ENCODE measurements at regions not wholly inside any gene's neighbourhood (a gene's known extent, or its start where the extent isn't known, plus 50 kb on each side); places are given as distances from the start of the nearest gene placed in this dataset.
"Not testable (repeated sequence)": the region's sequence is repeated elsewhere in the genome, so short reads cannot be mapped to it uniquely, and the experiment has no call there.

DNA sequence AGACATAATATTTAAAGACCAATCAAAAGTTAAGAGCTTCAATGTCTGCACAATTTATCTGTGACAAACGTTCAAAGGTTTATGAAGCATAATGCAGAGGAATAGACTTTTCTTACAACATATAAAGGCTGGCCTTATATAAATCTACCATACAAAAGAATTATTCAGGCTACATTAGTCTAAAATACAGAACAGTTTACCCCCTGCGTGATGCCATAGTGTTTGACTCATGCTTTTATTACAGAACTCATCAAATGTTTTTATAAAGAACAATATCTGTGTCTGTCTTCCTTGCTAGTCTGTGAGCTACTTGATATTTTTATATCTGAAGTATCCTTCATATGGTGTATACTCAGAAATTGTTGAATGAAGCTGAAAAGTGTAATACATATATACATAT, 1084.5 kb upstream of the FLRT2 start:
- no peak for DNase-seq (ENCODE audit: low spot score)

DNA sequence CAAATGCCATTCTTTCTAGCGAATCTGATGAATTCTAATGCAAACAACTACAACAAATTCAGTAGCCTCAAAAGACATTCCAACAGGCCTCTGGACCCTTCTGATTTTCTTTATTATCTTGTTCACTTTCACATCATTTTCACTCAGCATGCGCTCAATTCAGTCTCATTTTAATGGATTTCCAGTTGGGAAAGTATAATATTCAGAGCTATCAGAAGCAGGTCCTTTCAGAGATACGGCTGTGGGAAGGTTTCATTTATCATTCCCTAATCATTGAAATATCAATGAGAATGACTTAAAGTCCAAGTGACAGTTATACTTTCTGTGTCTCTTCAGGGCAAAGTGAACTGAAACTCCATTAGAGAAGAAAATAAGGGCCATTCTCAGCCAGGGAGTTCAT, 1083.7 kb upstream of the FLRT2 start:
- no peak for DNase-seq (ENCODE audit: low spot score)

DNA sequence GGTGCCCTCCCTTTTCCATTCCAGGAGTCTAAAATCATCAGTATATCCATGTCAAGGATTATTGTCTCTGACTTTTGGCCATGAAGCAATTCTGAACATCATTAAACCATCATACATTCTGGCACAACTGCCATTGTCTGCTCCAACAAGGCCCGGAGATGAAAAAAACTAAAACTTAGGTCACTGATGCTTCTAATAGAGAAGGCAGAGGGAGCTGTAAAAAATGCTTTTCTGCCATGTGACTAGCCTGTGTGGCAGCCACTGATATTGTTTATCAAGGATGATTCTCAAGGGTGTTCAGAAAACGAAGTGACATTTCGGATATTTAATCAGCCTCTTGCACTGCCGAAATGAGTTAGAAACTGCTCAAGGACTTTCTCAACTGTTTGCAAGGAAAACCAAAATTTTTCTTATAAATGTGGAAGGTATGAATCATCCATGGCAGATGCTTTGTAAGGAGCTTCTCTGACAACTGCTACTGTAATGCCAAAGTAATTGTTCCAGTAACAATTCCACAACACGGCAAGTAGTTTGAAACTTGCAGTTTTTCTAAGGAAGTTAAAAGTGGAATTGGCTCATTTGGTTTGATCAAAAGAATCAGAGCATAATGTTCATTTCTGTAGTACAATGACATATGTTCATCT, 1076.5 kb upstream of the FLRT2 start:
- DNase-seq (ENCODE audit: low spot score) = no peak

GRCh38 chr14:84454114-84454513, 1075.8 kb upstream of the FLRT2 start:
- DNase-seq (ENCODE audit: low spot score) = no peak

DNA sequence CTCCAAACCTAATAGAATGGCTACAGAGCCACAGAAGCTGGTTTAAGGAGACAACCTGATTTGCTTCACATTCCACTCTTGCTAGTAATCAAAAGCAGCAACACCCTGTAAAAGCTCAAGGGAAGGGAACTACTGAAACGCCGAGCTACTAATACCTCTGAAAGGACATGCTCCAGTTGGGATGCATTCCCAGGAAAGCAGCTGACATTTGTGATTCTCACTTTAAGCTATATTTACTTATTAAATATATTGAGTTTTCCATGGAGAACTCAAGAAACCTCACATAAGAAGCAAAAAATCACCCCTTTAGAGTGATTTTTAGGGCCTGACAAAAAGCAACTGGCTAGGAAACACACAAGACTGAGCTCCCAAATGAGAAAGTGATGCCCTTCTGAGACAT, 1073.0 kb upstream of the FLRT2 start:
- DNase-seq (ENCODE audit: low spot score) = no peak

DNA sequence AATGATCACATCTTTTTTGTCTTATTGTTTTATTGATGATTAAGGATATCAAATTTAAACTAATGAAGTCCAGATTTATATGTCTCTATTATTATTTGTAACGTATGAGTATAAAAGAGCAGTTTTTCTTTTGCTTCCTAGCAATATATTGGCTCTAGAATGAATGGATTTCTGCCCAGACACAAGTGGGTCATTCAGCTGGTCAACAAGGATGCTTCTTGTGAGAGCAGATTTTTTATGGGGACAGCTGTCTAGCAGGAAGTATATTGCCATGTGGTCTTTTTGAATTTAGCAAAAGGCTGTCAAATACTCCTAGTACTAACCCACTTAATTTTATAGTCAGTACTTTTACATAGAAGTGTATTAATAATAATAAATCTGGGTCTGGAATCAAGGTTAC, 1071.1 kb upstream of the FLRT2 start:
- DNase-seq (ENCODE audit: low spot score) = no peak

DNA sequence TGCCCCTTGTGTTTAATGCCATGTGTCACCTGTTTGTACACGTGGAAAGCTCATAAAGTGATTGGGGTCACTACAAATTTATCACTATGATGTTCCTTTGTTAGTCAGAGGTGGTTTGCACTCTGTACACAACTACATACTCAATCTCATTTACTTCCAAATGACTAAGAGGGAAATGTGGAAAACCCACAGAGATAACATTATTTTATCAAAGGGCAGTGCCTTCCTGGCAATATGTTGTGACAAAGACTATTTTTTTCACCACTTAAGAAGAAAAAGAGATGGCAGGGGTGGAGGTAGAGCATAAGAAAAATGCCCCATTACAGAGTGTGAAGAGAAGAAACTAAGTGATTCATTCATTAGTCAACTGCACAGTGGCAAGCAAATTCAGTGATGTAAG, 1064.1 kb upstream of the FLRT2 start:
- DNase-seq (ENCODE audit: low spot score) = no peak

DNA sequence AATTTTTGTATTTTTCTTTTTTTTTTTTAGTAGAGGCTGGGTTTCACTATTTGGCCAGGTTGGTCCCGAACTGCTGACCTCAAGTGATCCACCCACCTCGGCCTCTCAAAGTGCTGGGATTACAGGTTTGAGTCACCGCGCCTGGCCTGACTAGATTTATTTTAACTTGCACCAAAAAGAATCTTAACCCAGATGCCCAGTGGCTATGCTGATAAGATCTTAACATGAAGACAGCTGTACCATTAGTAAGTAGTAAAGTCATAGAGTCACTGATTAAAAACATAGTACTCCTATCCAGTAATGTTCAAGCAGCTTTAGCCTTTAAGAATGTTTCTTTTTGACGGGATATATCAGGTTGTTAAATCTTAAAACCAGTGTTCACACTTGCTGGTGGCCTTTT, 1061.8 kb upstream of the FLRT2 start:
- DNase-seq (ENCODE audit: low spot score) = no peak

- no peak for DNase-seq (ENCODE audit: low spot score)
These were observed 1051.9 kb upstream of the FLRT2 start for GRCh38 chr14:84477996-84478395.

DNA sequence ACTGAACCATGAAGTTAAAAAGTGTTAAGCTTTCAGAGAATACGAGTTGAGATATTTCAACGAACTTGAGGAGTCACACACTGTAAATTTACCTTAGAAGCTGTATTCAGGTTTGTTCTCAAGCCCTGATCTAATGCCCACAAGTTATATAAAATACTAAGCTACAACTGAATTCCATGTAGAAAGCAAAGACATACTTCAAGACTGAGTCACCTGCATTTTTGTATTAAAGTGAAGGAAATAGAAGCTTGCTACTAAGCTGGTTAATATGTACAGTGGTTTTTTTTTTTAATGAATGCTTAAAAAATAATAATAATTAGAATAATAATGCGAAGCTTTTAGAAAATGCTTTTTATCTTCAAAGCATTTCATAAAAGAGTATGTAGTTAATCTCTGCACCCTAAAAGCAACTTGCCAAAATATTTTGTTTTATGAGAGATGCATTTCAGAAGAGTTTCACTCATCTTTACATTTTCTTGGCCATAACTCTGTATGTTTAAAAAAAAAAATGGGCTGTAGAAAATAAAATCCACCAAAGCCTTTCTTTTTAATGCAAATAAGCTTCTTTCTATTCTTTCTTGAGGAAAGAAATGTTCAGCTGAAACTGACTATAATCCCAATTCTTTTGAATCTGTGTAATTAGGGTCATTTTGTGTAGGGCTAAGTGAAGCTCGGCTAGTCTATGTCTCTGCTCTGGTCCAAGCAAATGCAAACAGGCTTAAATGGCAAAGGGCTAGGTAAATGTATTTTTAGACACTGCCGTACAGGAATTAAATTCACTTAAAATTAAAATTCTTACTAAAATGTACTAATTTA, 1047.5 kb upstream of the FLRT2 start:
- DNase-seq (ENCODE audit: low spot score) = no peak

GRCh38 chr14:84483072-84483420, 1046.9 kb upstream of the FLRT2 start:
- no peak for DNase-seq (ENCODE audit: low spot score)

GRCh38 chr14:84484243-84484642, 1045.7 kb upstream of the FLRT2 start:
- not testable (repeated sequence) for DNase-seq (ENCODE audit: low spot score)

GRCh38 chr14:84485036-84485435, 1044.9 kb upstream of the FLRT2 start:
- DNase-seq (ENCODE audit: low spot score) = no peak

- no peak for DNase-seq (ENCODE audit: low spot score)
These were observed 1039.9 kb upstream of the FLRT2 start for GRCh38 chr14:84490081-84490480.

- no peak for DNase-seq (ENCODE audit: low spot score)
These were observed 1037.3 kb upstream of the FLRT2 start for GRCh38 chr14:84492685-84493084.

- DNase-seq (ENCODE audit: low spot score) = no peak
These were observed 1036.2 kb upstream of the FLRT2 start for GRCh38 chr14:84493779-84494178.

DNA sequence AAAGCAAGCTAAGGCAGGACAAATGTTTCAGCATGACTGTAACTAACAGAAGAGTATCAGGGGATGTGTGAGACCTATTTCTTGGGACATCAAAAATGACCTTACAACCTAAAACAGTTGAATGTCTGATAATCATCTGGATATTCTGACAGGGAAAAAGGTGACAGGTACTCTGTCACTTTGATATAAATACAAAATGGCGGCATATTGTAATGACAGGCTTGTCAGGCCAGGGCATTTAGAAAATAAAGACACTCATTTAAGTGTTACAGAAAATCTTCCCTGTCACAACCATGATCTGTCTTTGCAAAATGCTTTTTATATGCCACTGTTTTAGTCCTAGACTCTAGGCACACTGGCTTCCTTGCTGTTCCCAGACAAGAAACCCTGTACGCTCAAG, 1033.3 kb upstream of the FLRT2 start:
- no peak for DNase-seq (ENCODE audit: low spot score)

GRCh38 chr14:84512823-84513222, 1017.1 kb upstream of the FLRT2 start:
- DNase-seq (ENCODE audit: low spot score) = not testable (repeated sequence)

- no peak for DNase-seq (ENCODE audit: low spot score)
These were observed 1010.1 kb upstream of the FLRT2 start for GRCh38 chr14:84519836-84520235.

DNA sequence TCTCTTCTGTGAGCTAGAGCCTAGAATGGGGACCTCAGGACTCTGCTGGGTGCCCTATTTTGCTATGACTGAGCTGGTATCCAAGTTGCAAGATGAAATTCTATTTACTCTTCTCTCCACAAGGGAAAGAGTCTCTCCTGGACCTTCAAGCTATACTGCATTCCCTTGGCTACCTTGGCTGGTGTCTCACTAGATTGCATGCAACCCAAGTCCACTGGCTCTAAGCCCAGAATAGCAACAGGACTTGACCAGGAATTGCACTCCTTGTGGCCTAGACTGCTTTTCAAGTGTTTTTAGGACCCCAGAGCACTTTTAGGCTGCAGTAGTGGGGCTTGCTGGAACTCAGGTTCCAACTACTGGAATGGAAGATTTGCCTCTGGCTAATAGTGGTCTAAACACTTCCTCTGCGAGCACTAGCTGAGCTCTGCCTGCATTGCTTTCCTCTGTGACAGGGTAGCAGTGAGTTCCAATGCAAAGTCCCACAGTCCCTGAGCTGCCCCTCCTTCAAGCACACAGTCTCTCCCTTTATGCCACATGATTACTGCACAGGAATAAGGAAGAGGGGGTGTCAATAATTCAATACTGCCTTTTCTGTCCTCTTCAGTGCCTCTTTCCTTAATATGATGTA, 1009.1 kb upstream of the FLRT2 start:
- no peak for DNase-seq (ENCODE audit: low spot score)

GRCh38 chr14:84523746-84524145, 1006.2 kb upstream of the FLRT2 start:
- no peak for DNase-seq (ENCODE audit: low spot score)

- no peak for DNase-seq (ENCODE audit: low spot score)
These were observed 1002.2 kb upstream of the FLRT2 start for GRCh38 chr14:84527706-84528105.

GRCh38 chr14:84532016-84532415, 997.9 kb upstream of the FLRT2 start:
- DNase-seq (ENCODE audit: low spot score) = no peak
